HG03159 (cell line): ENCODE measurements at regions not wholly inside any gene's neighbourhood (a gene's known extent, or its start where the extent isn't known, plus 50 kb on each side); places are given as distances from the start of the nearest gene placed in this dataset.

Experiments
- ATAC-seq: cut with Tn5 transposase; IDR thresholded peaks from one replicate; pipeline ENCODE4 v1.9.1; 2021; ENCODE audit warnings: mild to moderate bottlenecking, moderate library complexity; ENCODE audit not compliant: unreplicated experiment

- no peak for ATAC-seq
Observed at GRCh38 chr2:16322308-16323125, 343.1 kb downstream of the CYRIA start.

- ATAC-seq = no peak
Observed at GRCh38 chr2:16321872-16322271, 343.8 kb downstream of the CYRIA start.

- no peak for ATAC-seq
Observed at GRCh38 chr2:16321256-16321655, 344.4 kb downstream of the CYRIA start.

GRCh38 chr2:16320716-16321115, 344.9 kb downstream of the CYRIA start:
- ATAC-seq = no peak

- no peak for ATAC-seq
Observed at GRCh38 chr2:16319551-16320121, 346.0 kb downstream of the CYRIA start.

GRCh38 chr2:16318474-16319195, 347.0 kb downstream of the CYRIA start:
- no peak for ATAC-seq

GRCh38 chr2:16318051-16318450, 347.6 kb downstream of the CYRIA start:
- ATAC-seq = no peak

- no peak for ATAC-seq
Observed at GRCh38 chr2:16317211-16317830, 348.3 kb downstream of the CYRIA start.

GRCh38 chr2:16316456-16317210, 349.0 kb downstream of the CYRIA start:
- no peak for ATAC-seq

- ATAC-seq = no peak
Observed at GRCh38 chr2:16315908-16316307, 349.7 kb downstream of the CYRIA start.

- no peak for ATAC-seq
Observed at GRCh38 chr2:16315458-16315835, 350.2 kb downstream of the CYRIA start.

GRCh38 chr2:16314691-16315457, 350.8 kb downstream of the CYRIA start:
- ATAC-seq = no peak

- ATAC-seq = no peak
Observed at GRCh38 chr2:16314001-16314400, 351.6 kb downstream of the CYRIA start.

GRCh38 chr2:16313235-16313975, 352.2 kb downstream of the CYRIA start:
- no peak for ATAC-seq

GRCh38 chr2:16312771-16313170, 352.9 kb downstream of the CYRIA start:
- no peak for ATAC-seq

GRCh38 chr2:16311521-16312440, 353.9 kb downstream of the CYRIA start:
- no peak for ATAC-seq

GRCh38 chr2:16308816-16309215, 356.8 kb downstream of the CYRIA start:
- no peak for ATAC-seq

GRCh38 chr2:16304876-16305590, 360.6 kb downstream of the CYRIA start:
- no peak for ATAC-seq
